GM19043 (cell line): ENCODE measurements at regions not wholly inside any gene's neighbourhood (a gene's known extent, or its start where the extent isn't known, plus 50 kb on each side); places are given as distances from the start of the nearest gene placed in this dataset.
"Not testable (repeated sequence)": the region's sequence is repeated elsewhere in the genome, so short reads cannot be mapped to it uniquely, and the experiment has no call there.

ENCODE experiments used
- ATAC-seq: cut with Tn5 transposase; IDR thresholded peaks from one replicate; pipeline ENCODE4 v1.9.1; 2021; ENCODE audit warnings: low read depth; ENCODE audit not compliant: unreplicated experiment

- ATAC-seq: no peak
Observed at GRCh38 chr11:38476808-38477575, 1879.0 kb upstream of the RAG2 start.

- ATAC-seq: no peak
Observed at GRCh38 chr11:38461751-38462150, 1863.7 kb upstream of the RAG2 start.

GRCh38 chr11:38460896-38461295, 1862.9 kb upstream of the RAG2 start:
- no peak for ATAC-seq

- ATAC-seq: no peak
Observed at GRCh38 chr11:38460429-38460828, 1862.4 kb upstream of the RAG2 start.

GRCh38 chr11:38456371-38456770, 1858.3 kb upstream of the RAG2 start:
- ATAC-seq: no peak

GRCh38 chr11:38448284-38448683, 1850.2 kb upstream of the RAG2 start:
- no peak for ATAC-seq

- no peak for ATAC-seq
Observed at GRCh38 chr11:38446336-38446735, 1848.3 kb upstream of the RAG2 start.

GRCh38 chr11:38438091-38438490, 1840.1 kb upstream of the RAG2 start:
- ATAC-seq: no peak

GRCh38 chr11:38425578-38425977, 1827.5 kb upstream of the RAG2 start:
- ATAC-seq: no peak

GRCh38 chr11:38423042-38423441, 1825.0 kb upstream of the RAG2 start:
- ATAC-seq: no peak

GRCh38 chr11:38416141-38416540, 1818.1 kb upstream of the RAG2 start:
- no peak for ATAC-seq

GRCh38 chr11:38411149-38411548, 1813.1 kb upstream of the RAG2 start:
- no peak for ATAC-seq

- ATAC-seq: no peak
Observed at GRCh38 chr11:38402063-38402462, 1804.0 kb upstream of the RAG2 start.

- ATAC-seq: no peak
Observed at GRCh38 chr11:38392176-38392575, 1794.1 kb upstream of the RAG2 start.

- ATAC-seq: no peak
Observed at GRCh38 chr11:38384568-38384967, 1786.5 kb upstream of the RAG2 start.

- ATAC-seq: no peak
Observed at GRCh38 chr11:38365274-38365673, 1767.2 kb upstream of the RAG2 start.

- no peak for ATAC-seq
Observed at GRCh38 chr11:38356255-38356654, 1758.2 kb upstream of the RAG2 start.

- no peak for ATAC-seq
Observed at GRCh38 chr11:38345286-38345685, 1747.2 kb upstream of the RAG2 start.

- ATAC-seq: not testable (repeated sequence)
Observed at GRCh38 chr11:38341612-38342011, 1743.6 kb upstream of the RAG2 start.

GRCh38 chr11:38339835-38340440, 1741.9 kb upstream of the RAG2 start:
- no peak for ATAC-seq

GRCh38 chr11:38338022-38338421, 1740.0 kb upstream of the RAG2 start:
- not testable (repeated sequence) for ATAC-seq

GRCh38 chr11:38332046-38332445, 1734.0 kb upstream of the RAG2 start:
- no peak for ATAC-seq
